AML-193 (cell line): ENCODE measurements at regions not wholly inside any gene's neighbourhood (a gene's known extent, or its start where the extent isn't known, plus 50 kb on each side); places are given as distances from the start of the nearest gene placed in this dataset.
A peak's percentile ranks its signal among the peaks of the same experiment; 100 is the strongest.

Experiments used
- DNase-seq, 2 experiments: peaks; one replicate each; lab custom pipeline; 2025; lab: John Stamatoyannopoulos, UW

DNA sequence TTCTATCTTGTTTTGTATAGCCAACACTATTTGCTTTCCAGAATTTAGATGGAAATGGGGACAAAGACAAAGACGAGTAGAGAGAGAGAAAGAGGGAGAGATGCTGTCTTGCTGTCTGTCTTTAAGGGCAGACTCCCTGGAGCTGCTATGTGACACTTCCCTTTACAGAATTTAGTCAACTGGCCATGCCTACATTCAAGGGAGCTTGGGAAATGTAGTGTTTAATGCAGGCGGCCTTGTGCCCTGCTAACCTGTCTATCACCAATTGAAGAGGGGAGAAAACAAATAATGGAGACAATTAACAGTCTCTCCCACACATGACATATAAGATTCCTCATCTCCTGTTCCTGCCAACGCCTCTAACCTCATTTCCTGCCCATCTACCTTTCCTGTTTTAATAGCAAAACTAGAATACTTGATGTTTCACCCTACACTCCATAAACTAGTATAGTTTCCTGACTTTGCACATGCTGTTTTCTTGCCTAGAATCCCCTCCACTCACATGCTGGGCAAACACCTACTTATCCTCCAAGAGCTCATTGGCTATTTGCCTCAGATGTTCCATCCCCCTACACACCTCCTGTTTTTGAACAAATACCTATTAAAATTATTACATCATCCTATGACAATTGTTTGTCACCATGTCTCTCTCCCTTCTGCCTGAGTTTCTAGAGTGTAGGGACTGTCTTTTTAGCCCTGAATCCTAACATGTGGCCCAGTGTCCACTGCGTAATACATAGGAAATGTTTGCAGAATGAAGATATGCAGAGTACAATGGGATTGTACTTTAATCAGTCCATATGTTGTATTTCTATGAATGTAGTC is 117.2 kb downstream of the SLC25A24 start:
- DNase-seq: no peak

DNA sequence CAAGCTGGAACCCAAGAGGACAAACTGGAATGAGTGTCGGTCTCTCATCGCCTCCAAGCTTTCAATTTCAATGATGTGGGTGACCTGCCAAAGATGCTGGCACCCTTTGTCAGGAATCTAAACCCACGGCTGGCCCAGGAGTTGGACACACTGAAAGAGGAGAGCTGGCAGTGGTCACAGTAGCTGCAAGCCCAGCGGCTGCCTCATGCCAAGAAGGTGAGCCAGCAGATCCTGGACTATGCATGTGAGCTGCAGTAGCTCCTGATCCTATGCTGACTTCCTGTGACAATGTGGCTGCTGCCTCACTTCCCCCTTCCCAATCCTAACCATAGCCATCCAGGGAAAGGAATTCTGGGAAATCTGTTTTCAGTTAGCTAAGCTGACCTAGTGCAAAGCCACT is 117.0 kb upstream of the VAV3 start:
- DNase-seq: no peak

DNA sequence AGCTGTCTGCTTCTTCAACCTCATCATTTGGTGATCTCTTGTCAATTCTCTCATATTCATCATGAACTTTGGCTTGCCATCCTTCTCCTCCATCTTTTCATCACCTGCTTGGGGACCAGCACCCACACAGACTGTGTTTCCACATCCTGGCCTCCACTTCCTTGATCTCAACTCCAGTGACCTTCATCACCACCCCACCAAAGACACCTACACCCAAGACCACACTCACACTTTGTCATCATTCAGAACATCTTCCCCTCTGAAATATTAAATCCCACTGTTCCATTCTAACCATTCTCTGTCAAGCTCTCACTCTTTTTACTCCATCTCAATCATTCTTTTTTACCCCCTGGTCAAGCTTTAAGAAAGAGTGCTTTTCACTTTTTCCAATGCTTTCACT is 115.5 kb upstream of the VAV3 start:
- no peak for DNase-seq

DNA sequence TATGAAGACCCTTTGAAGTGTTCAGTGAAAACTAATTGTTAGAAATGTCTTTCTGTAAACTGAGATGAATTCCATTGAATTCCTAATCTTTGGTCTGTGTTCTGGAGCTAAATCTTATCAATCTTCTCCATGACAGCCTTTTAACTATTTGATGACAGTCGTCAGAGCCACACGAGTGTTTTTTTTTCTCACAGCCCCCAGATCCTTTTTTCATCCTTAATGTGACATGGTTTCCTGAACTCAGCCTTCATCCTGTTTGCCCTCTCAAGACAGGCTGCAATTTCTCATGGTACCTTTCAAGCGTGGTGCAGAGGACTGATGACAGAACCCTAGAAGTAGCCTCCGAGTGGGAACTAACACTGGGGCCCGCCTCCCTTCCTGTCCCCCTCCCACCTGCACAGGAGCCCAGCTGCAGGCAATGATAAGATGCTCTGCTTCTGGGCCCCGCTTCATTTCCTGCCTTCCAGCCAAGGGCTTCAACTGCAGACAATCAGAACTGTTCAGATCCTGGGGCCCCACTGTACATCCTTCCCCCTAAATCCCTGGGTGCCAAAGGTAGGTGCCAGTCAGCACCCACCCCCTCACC is 114.6 kb upstream of the VAV3 start:
- no peak for DNase-seq

DNA sequence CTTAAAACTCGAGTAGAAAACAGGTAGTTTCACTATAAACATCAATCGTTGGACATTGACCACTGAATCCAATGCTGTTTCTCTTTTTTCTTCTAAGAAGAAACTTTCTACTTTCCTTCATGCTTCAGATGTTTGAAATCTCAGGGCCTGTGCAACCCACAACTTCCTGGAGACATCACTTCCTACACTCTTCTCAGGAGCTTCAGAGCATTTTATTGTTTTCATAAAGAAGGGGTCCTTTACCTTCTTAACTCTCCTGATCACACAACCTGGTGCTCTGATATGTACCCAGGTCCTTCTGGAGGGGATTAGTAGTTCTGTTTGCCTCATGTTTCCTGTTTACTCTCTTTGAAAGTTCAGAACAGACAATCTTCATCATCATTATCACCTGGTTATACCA is 113.0 kb upstream of the VAV3 start:
- no peak for DNase-seq

DNA sequence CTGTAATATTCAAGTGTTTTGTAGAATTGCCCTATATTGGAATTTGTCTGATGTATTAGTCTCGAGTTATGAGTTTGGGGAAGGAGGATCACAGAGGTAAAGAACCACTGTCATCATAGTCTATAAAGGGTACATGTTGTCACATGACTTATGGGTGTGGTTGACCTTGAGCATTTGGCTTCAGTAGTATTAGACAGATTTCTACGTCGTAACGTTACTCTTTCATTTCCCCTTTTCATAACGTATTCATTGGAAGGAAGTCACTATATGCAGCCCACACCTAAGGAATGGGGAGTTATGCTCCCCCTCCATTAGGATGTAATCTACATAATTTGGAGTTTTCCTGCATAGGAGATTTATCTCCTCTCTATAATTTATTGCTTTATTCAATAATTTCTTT is 110.1 kb upstream of the VAV3 start:
- no peak for DNase-seq

DNA sequence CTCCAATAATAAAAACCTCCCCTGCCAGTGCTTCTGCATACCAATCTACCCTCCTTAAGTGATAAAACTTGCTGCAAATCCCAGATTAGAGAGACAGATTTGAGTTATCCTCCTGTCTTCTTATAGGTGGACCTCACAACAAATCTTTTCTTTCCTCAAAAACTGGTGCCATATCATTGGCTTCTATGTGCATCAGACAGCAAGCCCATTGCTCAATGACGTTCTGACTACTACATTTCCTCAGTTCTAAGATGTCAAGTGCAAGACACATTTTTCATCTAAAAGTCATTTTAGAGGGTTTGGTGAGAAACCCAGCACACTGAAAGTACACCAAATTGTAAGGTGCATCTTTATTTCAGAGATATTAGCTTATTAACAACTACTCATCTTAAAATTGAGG is 107.8 kb upstream of the VAV3 start:
- no peak for DNase-seq

DNA sequence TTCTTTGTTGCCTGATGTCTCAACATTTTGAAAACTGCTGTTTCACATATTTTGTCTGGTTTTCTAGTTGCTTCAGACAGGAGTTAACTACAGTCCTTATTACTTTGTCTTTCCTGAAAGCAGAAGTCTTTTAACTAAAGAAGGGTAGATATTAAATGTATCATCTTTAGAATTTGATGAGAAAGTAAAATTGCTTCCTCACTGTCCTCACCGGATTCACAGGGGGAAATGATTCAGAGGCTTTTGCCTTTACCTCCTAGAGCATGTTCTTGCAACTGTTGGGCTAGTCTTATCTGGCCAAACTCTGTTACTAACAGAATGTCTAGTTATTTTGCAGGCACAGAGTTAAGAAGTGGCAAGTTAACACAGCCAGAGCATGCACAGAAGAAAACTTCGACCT is 107.2 kb upstream of the VAV3 start:
- no peak for DNase-seq

DNA sequence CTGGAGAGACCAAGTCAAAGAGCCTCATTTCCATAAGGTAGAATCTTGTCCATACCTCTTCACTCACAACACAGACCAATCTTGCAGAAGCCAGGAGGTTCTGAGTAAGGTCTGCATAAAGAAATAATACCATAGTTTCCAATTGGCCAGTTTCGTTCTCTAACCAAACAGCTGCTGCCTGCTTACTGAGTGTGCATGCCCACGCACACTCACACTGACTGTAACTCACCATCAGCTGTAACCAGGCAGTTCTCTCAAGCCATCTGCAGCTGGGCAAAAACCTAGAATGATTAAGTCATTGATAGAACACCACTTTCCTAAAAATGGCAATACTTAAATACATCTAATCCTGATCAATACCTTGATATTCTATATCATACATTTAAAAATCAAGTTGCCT is 106.6 kb upstream of the VAV3 start:
- no peak for DNase-seq

DNA sequence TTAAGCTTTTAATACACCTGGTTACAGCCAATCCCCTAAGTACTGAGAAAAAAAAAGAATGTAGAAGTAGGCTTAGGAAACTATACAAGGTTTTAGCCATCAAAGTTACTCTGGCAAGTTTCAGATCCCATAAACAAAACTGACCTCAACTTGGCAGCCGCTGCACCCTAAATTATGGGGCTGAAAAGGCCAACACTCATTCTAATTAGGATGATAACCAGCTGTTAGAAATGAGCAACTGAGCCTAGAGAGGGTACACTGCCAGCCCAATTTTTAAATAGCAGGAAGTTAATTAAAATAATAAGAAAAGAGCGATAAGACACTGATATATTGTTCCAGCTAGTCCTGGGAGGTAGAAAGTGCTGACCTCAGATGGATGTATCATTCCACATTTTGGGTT is 105.7 kb upstream of the VAV3 start:
- no peak for DNase-seq

DNA sequence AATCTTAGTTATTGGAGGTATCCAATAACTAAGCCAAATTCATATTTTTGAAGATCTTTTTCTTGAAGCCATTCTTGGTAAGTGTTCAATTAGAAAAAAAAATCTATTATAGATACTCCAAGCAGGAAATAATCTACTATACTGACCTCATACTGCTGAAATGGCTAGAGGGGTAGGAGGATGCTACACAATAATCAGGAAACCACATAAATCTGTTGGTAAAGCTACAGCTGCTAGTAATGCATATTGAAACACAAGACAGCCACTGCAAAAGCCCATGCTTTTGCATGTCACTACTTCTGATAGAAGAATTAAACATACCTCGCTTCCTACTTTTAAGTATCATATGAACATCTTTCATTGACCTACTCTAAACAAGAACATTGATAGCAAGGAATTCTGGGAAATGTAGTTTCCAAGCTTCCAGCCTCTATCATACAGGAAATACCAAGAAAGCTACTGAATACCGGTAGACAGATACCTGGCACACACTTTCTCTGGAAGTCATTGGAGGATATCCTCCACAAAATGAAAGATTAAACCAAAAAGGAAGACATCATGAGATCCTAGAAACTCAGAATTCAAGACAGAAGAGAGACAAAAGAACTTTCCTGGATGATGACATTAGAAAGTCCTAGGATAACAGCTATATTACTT is 103.0 kb upstream of the VAV3 start:
- DNase-seq: no peak

DNA sequence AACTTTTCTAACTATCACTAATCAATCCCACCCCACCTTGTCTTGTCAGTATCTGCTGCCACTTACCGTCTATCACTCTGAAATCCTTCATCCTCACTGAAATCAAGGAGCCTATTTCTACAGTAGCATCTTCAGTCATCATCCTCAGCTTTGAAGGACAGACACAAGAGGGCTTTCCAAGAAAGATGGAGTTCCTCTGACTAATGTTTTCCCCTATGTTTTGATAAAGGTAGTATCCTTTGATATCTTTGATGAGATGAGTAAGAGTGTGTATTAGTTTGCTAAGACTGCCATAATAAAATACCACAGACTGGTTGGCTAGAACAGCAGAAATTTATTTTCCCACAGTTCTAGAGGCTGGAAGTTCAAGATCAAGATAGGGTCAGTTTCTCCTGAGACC is 101.8 kb upstream of the VAV3 start:
- no peak for DNase-seq

DNA sequence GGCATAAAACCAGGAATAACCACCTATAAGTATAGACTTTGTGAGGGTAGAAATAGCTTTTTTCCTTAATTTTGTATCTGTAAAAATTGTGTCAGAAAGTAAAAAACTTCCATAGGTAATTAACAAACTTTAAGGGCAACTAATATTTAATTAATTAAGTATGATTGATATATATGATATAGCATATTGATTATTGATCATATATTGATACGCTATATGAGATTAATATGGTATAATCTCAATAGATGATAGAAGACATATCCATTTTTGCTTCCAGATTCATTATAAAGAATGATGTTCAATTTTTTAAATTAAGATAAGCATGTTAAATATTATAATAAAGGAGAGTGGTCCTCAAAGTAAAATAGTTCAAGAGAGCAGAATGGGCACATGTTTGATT is 99.3 kb upstream of the VAV3 start:
- no peak for DNase-seq

DNA sequence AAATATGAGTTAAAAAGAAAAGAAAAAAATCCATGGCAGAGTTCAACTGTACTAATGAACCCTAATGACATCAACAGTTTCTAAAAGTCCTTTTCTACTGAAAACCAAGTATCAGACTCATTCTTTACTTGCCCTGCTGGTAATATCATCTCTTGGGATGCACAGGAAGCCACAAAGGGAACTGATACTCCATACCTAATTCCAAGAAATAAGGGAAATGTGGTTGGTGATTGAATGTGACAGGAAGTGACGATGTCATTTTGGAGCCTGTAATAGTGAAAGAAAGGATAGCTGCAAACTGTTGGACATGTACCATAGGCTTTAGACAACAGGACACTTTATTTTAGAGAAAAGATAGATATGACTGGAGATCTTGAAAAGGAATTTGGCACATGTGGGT is 98.7 kb upstream of the VAV3 start:
- peak; percentile 9 to 18 for DNase-seq

DNA sequence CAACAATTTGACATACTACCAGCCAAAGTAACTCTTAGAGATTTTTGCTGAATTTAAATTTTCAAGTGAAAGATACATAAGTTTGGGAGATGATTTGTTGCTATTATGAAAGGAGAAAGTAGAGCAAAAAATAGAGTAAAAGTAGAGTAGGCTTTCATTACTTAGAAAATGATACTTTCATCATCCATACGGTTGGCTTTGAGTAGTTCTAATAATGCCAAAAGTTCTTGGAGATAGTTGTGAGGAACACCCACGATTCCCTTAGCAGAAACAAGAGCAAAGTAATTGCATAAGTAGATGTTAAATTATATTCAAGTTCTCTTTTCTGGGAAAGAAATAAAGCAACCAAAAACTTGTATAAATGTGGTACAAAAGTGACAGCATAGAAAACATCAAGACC is 95.0 kb upstream of the VAV3 start:
- DNase-seq: no peak

DNA sequence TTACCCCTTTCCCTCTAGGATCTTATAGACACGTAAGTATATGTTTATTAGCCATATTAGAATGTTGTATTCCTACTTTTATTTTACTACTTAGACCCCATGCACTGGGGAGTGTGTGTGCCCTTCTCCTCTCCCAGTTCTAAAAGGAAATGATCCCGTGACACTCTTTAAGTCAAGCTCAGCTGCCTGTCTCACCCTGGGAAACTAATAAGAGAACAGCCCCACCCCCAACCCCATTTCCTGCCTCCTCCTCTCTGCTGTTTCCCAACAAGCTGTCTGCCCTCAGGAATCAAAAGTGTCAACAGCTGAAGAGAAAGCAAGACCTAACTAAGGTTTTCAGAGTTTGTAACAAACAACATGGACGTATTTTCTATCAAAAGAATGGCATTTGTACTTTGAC is 92.6 kb upstream of the VAV3 start:
- peak; percentile 15 to 22 for DNase-seq

DNA sequence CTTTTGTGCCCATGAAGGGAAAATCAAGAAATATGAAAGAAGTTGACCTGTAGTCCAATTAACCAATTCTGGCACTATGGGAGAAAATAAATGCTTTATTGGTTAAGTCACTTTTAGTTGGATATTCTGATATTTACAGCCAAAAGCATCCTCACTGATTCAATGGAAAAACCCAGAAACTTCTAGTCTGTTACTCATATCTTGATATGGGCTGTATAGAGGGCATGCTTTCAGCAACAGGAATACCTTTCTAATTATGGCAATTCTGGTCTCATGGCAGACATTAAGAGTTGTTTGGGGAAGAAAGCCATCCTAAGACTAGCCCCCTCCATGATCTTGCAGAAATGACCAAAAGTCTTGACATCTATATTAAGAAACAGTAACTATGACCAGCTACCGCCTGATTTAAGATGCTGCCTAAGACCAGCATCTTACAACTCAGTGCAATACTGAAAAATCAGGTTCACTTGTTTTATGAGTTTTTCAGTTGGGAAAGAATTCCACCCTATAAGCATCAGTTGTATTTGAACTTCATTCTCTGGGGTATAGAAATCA is 91.5 kb upstream of the VAV3 start:
- DNase-seq: no peak

DNA sequence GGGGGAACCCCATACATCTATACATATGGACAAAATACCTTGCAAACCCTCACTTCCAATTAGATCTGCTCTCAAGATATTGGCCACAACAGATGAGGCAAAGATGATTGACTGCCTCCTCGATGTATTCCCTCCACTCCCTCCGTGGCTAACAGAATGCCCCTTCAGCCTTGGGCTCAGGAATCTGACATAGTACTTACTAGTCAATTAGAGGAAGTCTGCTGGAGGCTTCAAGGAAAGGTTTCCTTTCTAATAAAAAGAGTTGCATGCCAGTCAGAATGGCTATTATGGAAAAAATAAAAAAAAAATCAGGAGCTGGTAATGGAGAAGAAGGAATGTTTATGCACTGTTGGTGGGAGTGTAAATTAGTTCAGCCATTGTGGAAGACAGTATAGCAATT is 90.4 kb upstream of the VAV3 start:
- no peak for DNase-seq

DNA sequence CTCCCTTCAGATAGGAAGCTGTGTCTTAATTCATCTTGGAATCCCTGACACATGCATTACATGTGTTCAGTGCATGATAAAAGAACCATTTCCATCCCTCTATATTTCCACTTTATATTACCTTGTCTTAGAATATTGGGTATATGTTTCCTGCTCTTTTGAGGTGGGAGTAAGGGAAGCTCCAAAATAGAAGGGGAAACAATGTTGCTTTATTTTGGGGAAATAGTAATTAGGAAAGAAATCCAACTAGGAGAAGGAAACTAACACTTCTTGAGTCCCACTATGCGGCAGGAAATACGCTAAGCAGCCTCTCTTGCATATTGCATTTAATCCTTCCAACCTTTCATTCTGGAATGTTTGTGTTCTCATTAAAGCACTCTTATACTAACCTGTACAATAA is 89.4 kb upstream of the VAV3 start:
- no peak for DNase-seq

DNA sequence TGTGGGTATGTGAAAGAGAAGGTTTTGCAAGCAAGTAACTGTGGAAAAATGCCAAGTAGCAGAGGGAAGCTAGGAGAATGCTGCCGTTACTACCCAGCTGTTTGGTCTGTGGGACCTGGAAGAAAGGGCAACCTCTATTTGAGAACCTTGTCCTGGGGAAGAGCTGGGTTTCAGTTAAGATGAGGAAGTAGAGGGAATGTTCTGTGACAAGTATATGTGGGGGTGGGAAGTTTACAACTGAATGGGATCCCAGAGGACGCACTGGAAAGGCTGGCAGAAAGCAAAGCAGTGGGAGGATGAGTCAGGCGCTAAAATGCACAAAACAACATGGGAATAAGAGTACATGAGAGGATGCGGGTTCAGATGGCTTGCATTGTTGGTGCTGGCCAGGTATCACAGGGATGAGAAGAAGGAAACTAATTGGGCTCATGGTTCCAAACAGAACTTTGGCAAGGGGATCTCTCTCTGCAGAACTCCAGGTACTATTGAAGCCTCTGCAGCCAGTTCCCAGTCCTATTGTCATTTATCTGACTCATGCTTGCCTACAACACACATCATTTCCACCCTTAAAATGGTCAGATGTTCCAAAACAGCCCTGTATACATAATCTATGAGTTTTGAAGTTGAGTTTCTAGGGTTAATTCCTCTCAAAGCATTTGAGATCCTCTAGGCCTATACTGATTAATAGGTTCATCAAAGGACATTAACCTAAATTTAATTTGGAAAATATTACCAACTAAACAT is 88.5 kb upstream of the VAV3 start:
- peak; percentile 32 to 34 for DNase-seq

DNA sequence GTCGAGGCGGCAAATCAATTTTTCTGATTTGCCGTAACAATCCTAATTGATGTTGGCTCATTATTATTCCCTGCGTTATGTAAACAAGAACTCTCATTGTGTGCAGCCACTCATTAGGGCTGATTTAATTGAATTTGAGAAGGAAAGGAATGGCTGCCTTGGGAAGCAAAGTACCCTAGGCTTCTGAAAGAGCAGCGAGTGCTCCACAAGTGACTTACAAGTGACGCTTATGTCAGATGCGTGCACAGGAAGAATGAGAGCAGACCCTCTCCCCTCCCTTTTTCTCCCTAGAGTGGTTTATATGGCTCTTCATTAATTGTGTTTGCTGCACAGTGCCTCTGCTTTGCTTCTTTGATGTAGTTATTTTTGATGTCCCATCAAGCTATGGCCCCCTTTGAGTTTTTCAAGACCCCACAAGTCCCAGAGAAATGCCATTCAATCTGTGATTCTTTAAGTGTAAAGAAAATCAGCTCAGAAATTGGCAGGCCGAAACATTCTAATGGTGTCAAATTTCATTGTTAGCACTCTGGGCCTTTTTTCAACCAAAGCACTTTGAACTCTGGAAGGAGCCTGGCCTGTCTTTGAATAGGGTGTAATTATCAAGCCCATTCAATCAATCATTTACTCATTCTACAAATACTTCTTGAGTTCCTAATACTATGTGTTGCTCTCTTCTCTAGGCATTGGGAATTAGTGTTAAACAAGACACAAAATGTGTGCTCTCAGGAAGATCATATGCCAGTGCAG is 86.8 kb upstream of the VAV3 start:
- no peak for DNase-seq
